H9 (cell line): ENCODE measurements at regions not wholly inside any gene's neighbourhood (a gene's known extent, or its start where the extent isn't known, plus 50 kb on each side); places are given as distances from the start of the nearest gene placed in this dataset.

Source experiments
- DNase-seq: peaks from one replicate; pipeline ENCODE4 v3.0.0-alpha.2; 2017
- H2AFZ ChIP-seq: one replicate; pipeline ENCODE4 v1.6.1; 2013; ENCODE audit warnings: mild to moderate bottlenecking, low read length, control low read depth, moderate library complexity
- H2AK5ac ChIP-seq: 2 replicates; pipeline ENCODE4 v1.6.1; 2013; ENCODE audit warnings: low read length, control low read depth, mixed read lengths; ENCODE audit not compliant: insufficient read length
- H2BK120ac ChIP-seq: one replicate; pipeline ENCODE4 v1.6.1; 2013; ENCODE audit warnings: low read depth, mild to moderate bottlenecking, low read length, control low read depth, inconsistent platforms; ENCODE audit not compliant: poor library complexity, severe bottlenecking
- H2BK12ac ChIP-seq: 2 replicates; pipeline ENCODE4 v1.6.1; 2013; ENCODE audit warnings: low read length, control low read depth, mixed read lengths, low read depth; ENCODE audit not compliant: insufficient read length
- H2BK15ac ChIP-seq: 2 replicates; pipeline ENCODE4 v1.6.1; 2013; ENCODE audit warnings: low read depth, low read length, control low read depth
- H2BK20ac ChIP-seq: one replicate; pipeline ENCODE4 v1.6.1; 2013; ENCODE audit warnings: low read depth, mild to moderate bottlenecking, low read length, control low read depth, inconsistent platforms; ENCODE audit not compliant: poor library complexity, severe bottlenecking
- H2BK5ac ChIP-seq: 2 replicates; pipeline ENCODE4 v1.6.1; 2013; ENCODE audit warnings: low read length, control low read depth, mixed read lengths; ENCODE audit not compliant: insufficient read length
- H3K14ac ChIP-seq: 2 replicates; pipeline ENCODE4 v1.6.1; 2013; ENCODE audit warnings: low read length, control low read depth; ENCODE audit not compliant: insufficient read depth
- H3K18ac ChIP-seq: 2 replicates; pipeline ENCODE4 v1.6.1; 2013; ENCODE audit warnings: low read depth, mild to moderate bottlenecking, mixed read lengths, low read length, control low read depth; ENCODE audit not compliant: insufficient read length
- H3K23ac ChIP-seq: 2 replicates; pipeline ENCODE4 v1.6.1; 2013; ENCODE audit warnings: low read length, control low read depth, mixed read lengths, low read depth; ENCODE audit not compliant: insufficient read length
- H3K23me2 ChIP-seq: 2 replicates; pipeline ENCODE4 v1.6.1; 2013; ENCODE audit warnings: low read depth, mild to moderate bottlenecking, mixed read lengths, low read length, control low read depth; ENCODE audit not compliant: insufficient read length, poor library complexity, severe bottlenecking
- H3K27ac ChIP-seq: 2 replicates; pipeline ENCODE4 v1.5.1; 2013; ENCODE audit warnings: low read length, control low read depth, mixed read lengths, low read depth; ENCODE audit not compliant: insufficient read length
- H3K27me3 ChIP-seq: 2 replicates; pipeline ENCODE4 v1.6.1; 2013; ENCODE audit warnings: low read length, control low read depth, inconsistent platforms; ENCODE audit not compliant: insufficient read depth
- H3K4ac ChIP-seq: 2 replicates; pipeline ENCODE4 v1.6.1; 2013; ENCODE audit warnings: low read depth, mild to moderate bottlenecking, control low read depth, inconsistent platforms, low read length, moderate library complexity
- H3K4me1 ChIP-seq: 2 replicates; pipeline ENCODE4 v1.6.1; 2013; ENCODE audit warnings: low read length, control low read depth, inconsistent platforms; ENCODE audit not compliant: insufficient read depth
- H3K4me2 ChIP-seq: 2 replicates; pipeline ENCODE4 v1.6.1; 2013; ENCODE audit warnings: low read length, control low read depth, mixed read lengths; ENCODE audit not compliant: insufficient read length, insufficient read depth
- H3K56ac ChIP-seq: 2 replicates; pipeline ENCODE4 v1.6.1; 2013; ENCODE audit warnings: low read depth, mild to moderate bottlenecking, mixed read lengths, low read length, control low read depth; ENCODE audit not compliant: insufficient read length
- H3K79me1 ChIP-seq: 2 replicates; pipeline ENCODE4 v1.6.1; 2013; ENCODE audit warnings: low read depth, mild to moderate bottlenecking, moderate library complexity, low read length, control low read depth, inconsistent platforms; ENCODE audit not compliant: insufficient read depth, poor library complexity, severe bottlenecking
- H3K79me2 ChIP-seq: 2 replicates; pipeline ENCODE4 v1.6.1; 2013; ENCODE audit warnings: low read length, control low read depth, inconsistent platforms; ENCODE audit not compliant: insufficient read depth
- H3K9ac ChIP-seq: 2 replicates; pipeline ENCODE4 v1.6.1; 2013; ENCODE audit warnings: low read length, control low read depth, mixed read lengths; ENCODE audit not compliant: insufficient read length; ENCODE audit errors: extremely low read depth
- H3K9me3 ChIP-seq: one replicate; pipeline ENCODE4 v1.6.1; 2013; ENCODE audit warnings: low read depth, low read length, inconsistent platforms; ENCODE audit not compliant: control insufficient read depth
- H3T11ph ChIP-seq: one replicate; pipeline ENCODE4 v1.6.1; 2013; ENCODE audit warnings: mild to moderate bottlenecking, low read length, control low read depth, inconsistent platforms
- H4K20me1 ChIP-seq: one replicate; pipeline ENCODE4 v1.6.1; 2013; ENCODE audit not compliant: control insufficient read depth, insufficient read length, insufficient read depth
- H4K5ac ChIP-seq: 2 replicates; pipeline ENCODE4 v1.6.1; 2013; ENCODE audit warnings: low read depth, mild to moderate bottlenecking, mixed read lengths, low read length, control low read depth; ENCODE audit not compliant: insufficient read length
- H4K8ac ChIP-seq: replicated peaks from 2 replicates; pipeline ENCODE4 v1.6.1; 2013; ENCODE audit warnings: low read length, control low read depth, mixed read lengths, low read depth; ENCODE audit not compliant: insufficient read length
- H4K91ac ChIP-seq: 2 replicates; pipeline ENCODE4 v1.6.1; 2013; ENCODE audit warnings: low read depth, mild to moderate bottlenecking, moderate library complexity, mixed read lengths, low read length, control low read depth; ENCODE audit not compliant: insufficient read length
- H3K27ac Mint-ChIP-seq, 3 experiments: 2 replicates in 2 of 3; 3 replicates in 1 of 3; pipeline ENCODE4 v1.8.0; 2020 to 2021; ENCODE audit warnings: mixed read lengths in 3 of 3, mild to moderate bottlenecking in 1 of 3, moderate library complexity in 1 of 3
- H3K27me3 Mint-ChIP-seq: 2 replicates; pipeline ENCODE4 v1.8.0; 2021; ENCODE audit warnings: low read depth, mild to moderate bottlenecking, moderate library complexity, mixed read lengths
- H3K36me3 Mint-ChIP-seq, 3 experiments: 2 replicates in 2 of 3; 3 replicates in 1 of 3; pipeline ENCODE4 v1.8.0; 2020 to 2021; ENCODE audit warnings: low read depth in 3 of 3, mixed read lengths in 3 of 3; ENCODE audit not compliant: insufficient read depth in 1 of 3
- H3K4me1 Mint-ChIP-seq, 2 experiments: 2 replicates each; pipeline ENCODE4 v1.8.0; 2020; ENCODE audit warnings: mixed read lengths in 2 of 2
- H3K4me3 Mint-ChIP-seq, 2 experiments: 2 replicates in 1 of 2; 3 replicates in 1 of 2; pipeline ENCODE4 v1.8.0; 2020 to 2021; ENCODE audit warnings: mild to moderate bottlenecking in 2 of 2, mixed read lengths in 2 of 2, moderate library complexity in 1 of 2
- H3K9me3 Mint-ChIP-seq, 2 experiments: 2 replicates in 1 of 2; 3 replicates in 1 of 2; pipeline ENCODE4 v1.8.0; 2020; ENCODE audit warnings: mild to moderate bottlenecking in 2 of 2, mixed read lengths in 2 of 2, moderate library complexity in 1 of 2
- CTCF ChIP-seq: fragments of 200-600 bp; sonication (generic); conservative IDR thresholded peaks from 3 replicates; pipeline ENCODE4 v1.8.0; 2021; ENCODE audit warnings: antibody characterized with exemption, mild to moderate bottlenecking
- WGBS: extraction: QIAGEN DNeasy Blood & Tissue Kit; methylation state at CpG from one replicate; pipeline ENCODE4 v1.1.7; 2013; ENCODE audit warnings: missing lambda C conversion rate, low lambda C conversion rate, mixed read lengths; ENCODE audit not compliant: insufficient read length; ENCODE audit errors: extremely low coverage; 5-methylcytosine and 5-hydroxymethylcytosine counted together

GRCh38 chr3:178078953-178079352, 457.3 kb upstream of the KCNMB2 start:
- H3K23me2 ChIP-seq: no peaks in the 10 kb centered on the region
- Mint-ChIP-seq H3K27ac (no peak overlapping the region; a peak in 1 of 7 replicates), H3K4me3 (no peak overlapping the region), H3K9me3 (no peaks in the 10 kb centered on the region; a peak in 2 of 5 replicates), H3K4me1 (peaks cover 8% of the 10 kb centered on the region in 2 experiments; a peak in 3 of 4 replicates), H3K27me3 (no peaks in the 10 kb centered on the region), H3K36me3 (no peaks in the 10 kb centered on the region; a peak in 1 of 7 replicates)
- peak overlapping the region; percentile 10 for H2AFZ ChIP-seq
- H2BK120ac ChIP-seq: no peak overlapping the region
- no peak overlapping the region for H2BK20ac ChIP-seq
- no peak overlapping the region for H3K56ac ChIP-seq
- no peak overlapping the region for H3K18ac ChIP-seq
- no peaks in the 10 kb centered on the region for H3K79me2 ChIP-seq
- TF ChIP-seq CTCF: no peak
- H3K27ac ChIP-seq: no peak overlapping the region
- H2BK12ac ChIP-seq: no peak overlapping the region
- H3K9me3 ChIP-seq: no peaks in the 10 kb centered on the region
- H3K23ac ChIP-seq: no peak overlapping the region
- DNase-seq: no peak
- no peak overlapping the region for H3K4me2 ChIP-seq
- H2AK5ac ChIP-seq: no peak overlapping the region
- H3K4ac ChIP-seq: no peak overlapping the region
- H2BK15ac ChIP-seq: no peak overlapping the region
- H3K27me3 ChIP-seq: no peaks in the 10 kb centered on the region
- H3K9ac ChIP-seq: no peak overlapping the region
- H4K91ac ChIP-seq: no peak overlapping the region
- no peak overlapping the region for H4K5ac ChIP-seq
- H3T11ph ChIP-seq: no peak overlapping the region
- H3K4me1 ChIP-seq: no peaks in the 10 kb centered on the region
- no peak overlapping the region for H4K8ac ChIP-seq
- H2BK5ac ChIP-seq: no peak overlapping the region
- no peak overlapping the region; the same call in 1 of the 2 replicates for H3K14ac ChIP-seq
- no CpG with 5 or more reads among the region's 1 CpG for WGBS
- no peaks in the 10 kb centered on the region for H3K79me1 ChIP-seq
- no peaks in the 10 kb centered on the region for H4K20me1 ChIP-seq
